ENCODE measurements at regions not wholly inside any gene's neighbourhood (a gene's known extent, or its start where the extent isn't known, plus 50 kb on each side); places are given as distances from the start of the nearest gene placed in this dataset.

GRCh38 chr7:67738958-67739357, 742.3 kb downstream of the TYW1 start:
- no peak for TF ChIP-seq CTCF (IDR thresholded peaks at IDR 0.05; ENCODE audit: low read depth, low read length, missing control alignments)
- H3K36me3 ChIP-seq (replicated peaks): no peaks in the 10 kb centered on the region
- H3K27me3 ChIP-seq (replicated peaks): no peaks in the 10 kb centered on the region
- H3K27ac ChIP-seq: no peak overlapping the region
- in situ Hi-C loops (cut with HindIII; ENCODE audit: low pct_ligation_motif_present, low sequenced_read_pairs): no loop called here
- no peak for DNase-seq
- no peak overlapping the region for H3K4me3 ChIP-seq (ENCODE audit: low read depth, low read length)

- H3K27me3 ChIP-seq (replicated peaks): no peaks in the 10 kb centered on the region
- no peak overlapping the region for H3K27ac ChIP-seq
- no peaks in the 10 kb centered on the region for H3K36me3 ChIP-seq (replicated peaks)
- in situ Hi-C loops (cut with HindIII; ENCODE audit: low pct_ligation_motif_present, low sequenced_read_pairs): no loop called here
- no peak for TF ChIP-seq CTCF (IDR thresholded peaks at IDR 0.05; ENCODE audit: low read depth, low read length, missing control alignments)
- H3K4me3 ChIP-seq (ENCODE audit: low read depth, low read length): no peak overlapping the region
- DNase-seq: no peak
These were observed 746.9 kb downstream of the TYW1 start for GRCh38 chr7:67743501-67743900.

GRCh38 chr7:67752227-67752626, 755.6 kb downstream of the TYW1 start:
- H3K27ac ChIP-seq: no peak overlapping the region
- TF ChIP-seq CTCF (IDR thresholded peaks at IDR 0.05; ENCODE audit: low read depth, low read length, missing control alignments): no peak
- no peak overlapping the region for H3K4me3 ChIP-seq (ENCODE audit: low read depth, low read length)
- in situ Hi-C loops (cut with HindIII; ENCODE audit: low pct_ligation_motif_present, low sequenced_read_pairs): no loop called here
- no peak for DNase-seq
- no peaks in the 10 kb centered on the region for H3K36me3 ChIP-seq (replicated peaks)
- no peaks in the 10 kb centered on the region for H3K27me3 ChIP-seq (replicated peaks)

- in situ Hi-C loops (cut with HindIII; ENCODE audit: low pct_ligation_motif_present, low sequenced_read_pairs): no loop called here
- no peak for DNase-seq
- H3K27ac ChIP-seq: no peak overlapping the region
- no peaks in the 10 kb centered on the region for H3K36me3 ChIP-seq (replicated peaks)
- TF ChIP-seq CTCF (IDR thresholded peaks at IDR 0.05; ENCODE audit: low read depth, low read length, missing control alignments): no peak
- H3K27me3 ChIP-seq (replicated peaks): no peaks in the 10 kb centered on the region
- no peak overlapping the region for H3K4me3 ChIP-seq (ENCODE audit: low read depth, low read length)
These were observed 757.3 kb downstream of the TYW1 start for GRCh38 chr7:67753891-67754290.

- H3K36me3 ChIP-seq (replicated peaks): no peaks in the 10 kb centered on the region
- no peak overlapping the region for H3K27ac ChIP-seq
- in situ Hi-C loops (cut with HindIII; ENCODE audit: low pct_ligation_motif_present, low sequenced_read_pairs): no loop called here
- no peak for DNase-seq
- H3K27me3 ChIP-seq (replicated peaks): no peaks in the 10 kb centered on the region
- no peak overlapping the region for H3K4me3 ChIP-seq (ENCODE audit: low read depth, low read length)
- TF ChIP-seq CTCF (IDR thresholded peaks at IDR 0.05; ENCODE audit: low read depth, low read length, missing control alignments): no peak
These were observed 758.0 kb downstream of the TYW1 start for GRCh38 chr7:67754651-67755050.

- in situ Hi-C loops (cut with HindIII; ENCODE audit: low pct_ligation_motif_present, low sequenced_read_pairs): no loop called here
- Histone ChIP-seq H3K27ac (no peak overlapping the region), H3K36me3 (replicated peaks) (no peaks in the 10 kb centered on the region), H3K27me3 (replicated peaks) (no peaks in the 10 kb centered on the region), H3K4me3 (ENCODE audit: low read depth, low read length) (no peak overlapping the region)
- no peak for TF ChIP-seq CTCF (IDR thresholded peaks at IDR 0.05; ENCODE audit: low read depth, low read length, missing control alignments)
- no peak for DNase-seq
These were observed 761.9 kb downstream of the TYW1 start for GRCh38 chr7:67758551-67758950.
